Astrocyte of the cerebellum (primary cell): ENCODE measurements at regions not wholly inside any gene's neighbourhood (a gene's known extent, or its start where the extent isn't known, plus 50 kb on each side); places are given as distances from the start of the nearest gene placed in this dataset.

ENCODE experiments used
- DNase-seq: peaks from one replicate; pipeline ENCODE4 v3.0.0-alpha.2; 2011; ENCODE audit warnings: low read depth
- H3K4me3 ChIP-seq: 2 replicates; pipeline ENCODE4 v1.5.1; 2011; ENCODE audit warnings: mild to moderate bottlenecking, low read depth, low read length, moderate library complexity
- in situ Hi-C: cut with HindIII; loops from 2 replicates; pipeline ENCODE4 v1.10.0; 2017; ENCODE audit warnings: low sequenced_read_pairs
- TF ChIP-seq, protein P1 (sequence below): IDR thresholded peaks from 2 replicates; pipeline ENCODE4 v1.5.1; 2012; ENCODE audit warnings: low read length, low read depth, moderate library complexity, mild to moderate bottlenecking; ENCODE audit errors: missing control alignments

DNA sequence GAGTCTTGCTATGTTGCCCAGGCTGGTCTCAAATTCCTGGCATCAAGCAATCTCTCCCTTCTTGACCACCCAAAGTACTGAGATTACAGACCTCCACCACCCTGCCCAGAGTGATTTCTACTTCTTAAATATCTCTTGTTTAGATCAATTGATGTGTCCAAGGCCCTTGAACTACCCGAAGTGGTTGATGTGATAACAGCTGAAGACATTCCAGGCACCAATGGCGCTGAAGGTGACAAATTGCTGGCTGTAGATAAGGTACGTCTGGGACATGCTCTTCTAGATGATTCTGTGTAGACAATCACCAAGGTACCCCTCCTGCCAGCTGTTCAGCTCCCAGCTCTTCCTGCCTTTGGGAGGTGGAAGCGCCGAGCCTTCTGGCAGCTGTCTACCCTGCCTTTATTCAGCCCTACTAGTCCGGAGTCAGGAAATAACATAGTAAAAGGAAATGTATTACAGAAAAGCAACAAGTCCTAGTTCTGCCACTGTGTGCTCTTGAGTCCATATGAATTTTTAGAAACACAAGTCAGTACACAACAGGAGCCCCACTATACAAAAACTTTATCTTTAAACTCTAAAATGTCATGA, 61.3 kb upstream of the BZW1 start:
- TF ChIP-seq, protein P1, sequence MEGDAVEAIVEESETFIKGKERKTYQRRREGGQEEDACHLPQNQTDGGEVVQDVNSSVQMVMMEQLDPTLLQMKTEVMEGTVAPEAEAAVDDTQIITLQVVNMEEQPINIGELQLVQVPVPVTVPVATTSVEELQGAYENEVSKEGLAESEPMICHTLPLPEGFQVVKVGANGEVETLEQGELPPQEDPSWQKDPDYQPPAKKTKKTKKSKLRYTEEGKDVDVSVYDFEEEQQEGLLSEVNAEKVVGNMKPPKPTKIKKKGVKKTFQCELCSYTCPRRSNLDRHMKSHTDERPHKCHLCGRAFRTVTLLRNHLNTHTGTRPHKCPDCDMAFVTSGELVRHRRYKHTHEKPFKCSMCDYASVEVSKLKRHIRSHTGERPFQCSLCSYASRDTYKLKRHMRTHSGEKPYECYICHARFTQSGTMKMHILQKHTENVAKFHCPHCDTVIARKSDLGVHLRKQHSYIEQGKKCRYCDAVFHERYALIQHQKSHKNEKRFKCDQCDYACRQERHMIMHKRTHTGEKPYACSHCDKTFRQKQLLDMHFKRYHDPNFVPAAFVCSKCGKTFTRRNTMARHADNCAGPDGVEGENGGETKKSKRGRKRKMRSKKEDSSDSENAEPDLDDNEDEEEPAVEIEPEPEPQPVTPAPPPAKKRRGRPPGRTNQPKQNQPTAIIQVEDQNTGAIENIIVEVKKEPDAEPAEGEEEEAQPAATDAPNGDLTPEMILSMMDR, result no peak
- H3K4me3 ChIP-seq, result no peak overlapping the region
- in situ Hi-C loops, result no loop called here
- DNase-seq, result no peak

GRCh38 chr2:200751786-200752185, 59.9 kb upstream of the BZW1 start:
- in situ Hi-C loops, result no loop called here
- H3K4me3 ChIP-seq, result no peak overlapping the region
- TF ChIP-seq, protein P1, result no peak
- no peak for DNase-seq

- in situ Hi-C loops, result no loop called here
Observed at GRCh38 chr2:200752332-200752731, 59.4 kb upstream of the BZW1 start.

GRCh38 chr2:200752835-200753234, 58.9 kb upstream of the BZW1 start:
- in situ Hi-C loops, result no loop called here
- DNase-seq, result no peak
- TF ChIP-seq, protein P1, result no peak
- H3K4me3 ChIP-seq, result no peak overlapping the region

More at GRCh38 chr2:200752332-200752731, 59.4 kb upstream of the BZW1 start:
- no peak overlapping the region for H3K4me3 ChIP-seq
- TF ChIP-seq, protein P1, result no peak
- DNase-seq, result no peak

DNA sequence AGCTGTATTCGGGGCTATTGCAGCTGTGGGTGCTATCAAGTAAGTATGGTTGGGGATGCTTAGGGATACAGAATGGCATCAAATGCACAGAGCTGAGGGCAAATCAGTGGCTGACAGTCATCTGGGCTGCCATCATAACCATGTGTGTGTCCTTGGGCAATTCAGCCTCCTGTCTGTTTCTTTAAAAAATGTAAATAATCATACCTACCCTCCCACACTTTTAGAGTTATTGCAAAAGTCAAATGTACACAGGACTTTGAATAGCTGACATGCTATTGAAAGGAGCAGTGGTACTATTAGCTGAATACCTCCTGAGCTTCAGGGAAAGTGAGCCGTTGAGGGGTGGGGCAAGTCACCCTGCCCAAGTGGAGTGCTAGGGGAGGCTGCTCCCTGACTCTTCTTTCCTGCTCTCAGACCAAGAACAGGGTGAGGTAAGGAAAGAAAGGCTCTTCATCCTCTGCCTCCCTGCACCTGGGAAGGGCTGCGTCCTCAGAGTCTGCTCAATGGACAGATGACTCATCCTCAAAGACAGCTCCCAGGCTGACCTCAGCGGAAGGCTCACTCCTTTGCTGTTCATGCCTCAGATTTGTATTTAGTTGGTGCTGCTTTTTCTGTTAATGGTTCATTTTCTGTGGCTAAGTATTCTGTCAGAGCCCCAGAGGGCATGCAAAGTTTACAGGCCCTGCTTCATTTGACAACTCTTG, 54.9 kb upstream of the BZW1 start:
- no peak overlapping the region for H3K4me3 ChIP-seq
- TF ChIP-seq, protein P1, result no peak
- DNase-seq, result no peak
- in situ Hi-C loops, result no loop called here

DNA sequence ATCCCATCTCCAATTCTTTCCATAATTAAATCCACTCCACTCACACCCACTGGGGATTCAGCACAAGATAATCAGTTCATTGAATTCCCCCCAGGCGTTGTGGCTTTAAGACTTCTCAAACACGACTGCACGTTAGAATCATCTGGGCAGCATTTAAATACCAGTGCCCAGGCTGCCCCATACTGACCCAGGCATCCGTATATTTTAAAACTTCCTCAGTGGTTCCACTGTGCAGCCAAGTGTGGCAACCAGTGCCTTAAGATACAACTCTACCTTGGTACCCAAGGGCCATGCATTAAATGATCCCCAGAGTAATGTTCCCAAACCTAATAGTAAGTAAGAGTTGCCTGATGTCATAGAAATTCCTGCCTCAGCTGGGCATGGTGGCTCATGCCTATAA, 54.3 kb upstream of the BZW1 start:
- TF ChIP-seq, protein P1, result no peak
- in situ Hi-C loops, result no loop called here
- no peak overlapping the region for H3K4me3 ChIP-seq
- no peak for DNase-seq
